HT1080 (cell line): ENCODE measurements at regions not wholly inside any gene's neighbourhood (a gene's known extent, or its start where the extent isn't known, plus 50 kb on each side); places are given as distances from the start of the nearest gene placed in this dataset.
"Not testable (repeated sequence)": the region's sequence is repeated elsewhere in the genome, so short reads cannot be mapped to it uniquely, and the experiment has no call there.

ENCODE experiments used
- DNase-seq: peaks from one replicate; pipeline ENCODE4 v3.0.0-alpha.2; 2015; ENCODE audit warnings: low read depth

- peak; percentile 86 for DNase-seq
These were observed 494.4 kb downstream of the SOX11 start for GRCh38 chr2:6186332-6187151.

GRCh38 chr2:6196449-6196848, 504.3 kb downstream of the SOX11 start:
- no peak for DNase-seq

GRCh38 chr2:6198370-6198919, 506.3 kb downstream of the SOX11 start:
- not testable (repeated sequence) for DNase-seq

- DNase-seq, result no peak
These were observed 510.6 kb downstream of the SOX11 start for GRCh38 chr2:6202756-6203155.

- no peak for DNase-seq
These were observed 511.2 kb downstream of the SOX11 start for GRCh38 chr2:6203291-6203959.

- no peak for DNase-seq
These were observed 514.7 kb downstream of the SOX11 start for GRCh38 chr2:6206882-6207281.

- no peak for DNase-seq
These were observed 519.1 kb downstream of the SOX11 start for GRCh38 chr2:6211236-6211635.

GRCh38 chr2:6212491-6212890, 520.3 kb downstream of the SOX11 start:
- DNase-seq, result no peak

- DNase-seq, result no peak
These were observed 521.0 kb downstream of the SOX11 start for GRCh38 chr2:6213056-6213780.

GRCh38 chr2:6214471-6214870, 522.3 kb downstream of the SOX11 start:
- DNase-seq, result no peak

- no peak for DNase-seq
These were observed 522.9 kb downstream of the SOX11 start for GRCh38 chr2:6215053-6215452.

GRCh38 chr2:6216234-6216633, 524.0 kb downstream of the SOX11 start:
- DNase-seq, result no peak

- DNase-seq, result no peak
These were observed 526.7 kb downstream of the SOX11 start for GRCh38 chr2:6218926-6219325.

- DNase-seq, result no peak
These were observed 527.7 kb downstream of the SOX11 start for GRCh38 chr2:6219906-6220305.

- no peak for DNase-seq
These were observed 530.1 kb downstream of the SOX11 start for GRCh38 chr2:6222296-6222695.

GRCh38 chr2:6224267-6224666, 532.1 kb downstream of the SOX11 start:
- DNase-seq, result peak; percentile 3

- no peak for DNase-seq
These were observed 536.1 kb downstream of the SOX11 start for GRCh38 chr2:6228251-6228650.

GRCh38 chr2:6231166-6231565, 539.0 kb downstream of the SOX11 start:
- peak; percentile 62 for DNase-seq

GRCh38 chr2:6233993-6234392, 541.8 kb downstream of the SOX11 start:
- DNase-seq, result no peak

GRCh38 chr2:6234702-6235101, 542.5 kb downstream of the SOX11 start:
- DNase-seq, result no peak

- DNase-seq, result no peak
These were observed 544.1 kb downstream of the SOX11 start for GRCh38 chr2:6236317-6236716.
